K562 (cell line): ENCODE measurements at regions not wholly inside any gene's neighbourhood (a gene's known extent, or its start where the extent isn't known, plus 50 kb on each side); places are given as distances from the start of the nearest gene placed in this dataset.

Experiments used
- ATAC-seq: fragments of 200-7000 bp; cut with Tn5 transposase; 3 replicates; pipeline ENCODE4 v1.9.1; 2020; ENCODE audit warnings: moderate library complexity
- BruUV-seq: library from RNA; stranded (reverse); fragments of 400-500 nt; replicated peaks from 2 replicates; lab custom pipeline; 2021; lab: Mats Ljungman, UMichigan
- CTCF ChIA-PET: fragments of 300-600 bp; formaldehyde crosslinking; extraction: SDS; loops from one replicate; lab custom pipeline; 2021; ENCODE audit warnings: low intra/inter-chr PET ratio; lab: Yijun Ruan, JAX
- POLR2A ChIA-PET: fragments of 300-600, 350-650 bp; sonication (Branson Sonifier 250); formaldehyde crosslinking; extraction: SDS; loops from one replicate; lab custom pipeline; 2021; ENCODE audit warnings: antibody characterized with exemption, inconsistent platforms; lab: Yijun Ruan, JAX
- DNase-seq, 4 experiments: peaks; one replicate each; pipeline versions ENCODE4 v3.0.0 to v3.0.0-alpha.2; 2011 to 2018; ENCODE audit warnings: low spot score in 3 of 4, mixed read lengths in 3 of 4; ENCODE audit errors: extremely low read depth in 1 of 4
- FAIRE-seq: peaks from 2 replicates; lab custom pipeline; 2011; peaks lifted over from hg19 to GRCh38; lab: Jason Lieb, UNC
- H2AFZ ChIP-seq: 2 replicates; pipeline ENCODE4 v1.6.0; 2011; ENCODE audit warnings: low read depth, low read length, control low read depth, inconsistent platforms
- H3K27ac ChIP-seq: fragments of 200-600 bp; 3 replicates; pipeline ENCODE4 v1.8.0; 2011; ENCODE audit warnings: low read depth, mild to moderate bottlenecking, control low read depth, inconsistent platforms, low read length, moderate library complexity, mixed read lengths; ENCODE audit errors: extremely low read depth
- H3K27me3 ChIP-seq, 2 experiments: fragments of 300-600 bp in 1 of 2; 2 replicates in 1 of 2; 3 replicates in 1 of 2; pipeline versions ENCODE4 v1.6.0 to v1.8.0; 2011; ENCODE audit warnings: inconsistent platforms in 2 of 2, low read length in 2 of 2, mild to moderate bottlenecking in 1 of 2, mixed read lengths in 1 of 2, moderate library complexity in 1 of 2; ENCODE audit not compliant: control insufficient read depth in 2 of 2, insufficient read depth in 2 of 2
- H3K36me3 ChIP-seq: fragments of 300-600 bp; 3 replicates; pipeline ENCODE4 v1.8.0; 2011; ENCODE audit warnings: mild to moderate bottlenecking, low read length, inconsistent platforms; ENCODE audit not compliant: control insufficient read depth, insufficient read depth
- H3K4me1 ChIP-seq, 2 experiments: fragments of 200-600 bp in 1 of 2; replicated peaks in 1 of 2; 2 replicates in 1 of 2; 3 replicates in 1 of 2; pipeline versions ENCODE4 v1.5.1 to v1.8.0; 2011; ENCODE audit warnings: inconsistent platforms in 2 of 2, low read length in 2 of 2, mild to moderate bottlenecking in 1 of 2, mixed read lengths in 1 of 2, moderate library complexity in 1 of 2; ENCODE audit not compliant: control insufficient read depth in 2 of 2, insufficient read depth in 2 of 2
- H3K4me2 ChIP-seq: 2 replicates; pipeline ENCODE4 v1.6.1; 2011; ENCODE audit warnings: low read length, control low read depth, inconsistent platforms, mixed read lengths; ENCODE audit not compliant: insufficient read depth
- H3K4me3 ChIP-seq: fragments of 200-600 bp; sonication (generic), shearing (Covaris generic); 2 replicates; pipeline ENCODE4 v1.5.1; 2016; ENCODE audit warnings: control low read depth, inconsistent platforms
- H3K79me2 ChIP-seq: fragments of 200-600 bp; 3 replicates; pipeline ENCODE4 v1.8.0; 2011; ENCODE audit warnings: low read length, inconsistent platforms; ENCODE audit not compliant: control insufficient read depth, insufficient read depth
- H3K9ac ChIP-seq, 2 experiments: 2 replicates each; pipeline versions ENCODE4 v1.6.0 to v1.6.1; 2011; ENCODE audit warnings: low read depth in 2 of 2, low read length in 2 of 2, control low read depth in 1 of 2, inconsistent platforms in 1 of 2, mild to moderate bottlenecking in 1 of 2, mixed read lengths in 1 of 2; ENCODE audit not compliant: insufficient read depth in 1 of 2
- H3K9me1 ChIP-seq: one replicate; pipeline ENCODE4 v1.6.0; 2011; ENCODE audit warnings: inconsistent platforms, mild to moderate bottlenecking, low read length, moderate library complexity; ENCODE audit not compliant: control insufficient read depth, insufficient read depth
- H3K9me3 ChIP-seq: replicated peaks from 2 replicates; pipeline ENCODE4 v1.5.1; 2011; ENCODE audit warnings: low read depth, low read length, inconsistent platforms; ENCODE audit not compliant: control insufficient read depth, insufficient read depth
- H4K20me1 ChIP-seq: replicated peaks from 2 replicates; pipeline ENCODE4 v1.6.1; 2011; ENCODE audit warnings: low read length, inconsistent platforms, mixed read lengths; ENCODE audit not compliant: control insufficient read depth, insufficient read depth
- E2F3 ChIP-seq: fragments of 250-450 bp; sonication (Bioruptor Pico); IDR thresholded peaks from 2 replicates; pipeline ENCODE4 v1.4.0; 2020; ENCODE audit warnings: mild to moderate bottlenecking
- EP300 ChIP-seq: IDR thresholded peaks from 2 replicates; pipeline ENCODE4 v1.6.1; 2012; ENCODE audit warnings: low read length, improper control_type of control experiment
- HBP1 ChIP-seq: fragments of 450-650 bp; formaldehyde crosslinking; IDR thresholded peaks from 2 replicates; pipeline ENCODE4 v1.4.0; 2022; ENCODE audit warnings: missing genetic modification characterization
- KLF1 ChIP-seq: fragments of 450-650 bp; IDR thresholded peaks from 2 replicates; pipeline ENCODE4 v1.6.1; 2016; ENCODE audit warnings: missing genetic modification characterization, missing compliant biosample characterization
- KLF10 ChIP-seq: fragments of 250-450 bp; sonication (Bioruptor Pico); IDR thresholded peaks from 2 replicates; pipeline ENCODE4 v1.6.1; 2021; ENCODE audit warnings: matching md5 sums
- MCM5 ChIP-seq: fragments of 450-650 bp; IDR thresholded peaks from 2 replicates; pipeline ENCODE4 v1.6.1; 2016; ENCODE audit warnings: low read depth
- MLX ChIP-seq, 2 experiments: fragments of 450-650 bp in 1 of 2; sonication (generic) in 1 of 2; formaldehyde crosslinking; conservative IDR thresholded peaks; 2 replicates each; pipeline versions ENCODE4 v1.4.0 to v1.8.1; 2020 to 2022; ENCODE audit warnings: mild to moderate bottlenecking in 1 of 2, missing genetic modification reagents in 1 of 2
- MTA3 ChIP-seq: fragments of 450-650 bp; formaldehyde crosslinking; IDR thresholded peaks from 2 replicates; pipeline ENCODE4 v1.6.1; 2017; ENCODE audit warnings: mild to moderate bottlenecking, borderline replicate concordance
- NFATC3 ChIP-seq: fragments of 450-650 bp; IDR thresholded peaks from 2 replicates; pipeline ENCODE4 v1.6.1; 2017; ENCODE audit warnings: mild to moderate bottlenecking
- RBM39 ChIP-seq: fragments of 200-400 bp; formaldehyde crosslinking; optimal IDR thresholded peaks from 2 replicates; pipeline ENCODE3; 2018; ENCODE audit warnings: low read depth, low read length
- SAFB ChIP-seq: fragments of 200-400 bp; formaldehyde crosslinking; IDR thresholded peaks from 2 replicates; pipeline ENCODE4 v1.6.1; 2017; ENCODE audit warnings: low read depth, low read length, borderline replicate concordance
- SRSF7 ChIP-seq: fragments of 200-400 bp; formaldehyde crosslinking; optimal IDR thresholded peaks from 2 replicates; pipeline ENCODE3; 2017; ENCODE audit warnings: mild to moderate bottlenecking, low read depth, low read length
- TAF7 ChIP-seq: fragments of 450-650 bp; IDR thresholded peaks from 2 replicates; pipeline ENCODE4 v1.6.1; 2016; ENCODE audit warnings: missing genetic modification characterization, missing compliant biosample characterization
- ZNF12 ChIP-seq: sonication (generic); formaldehyde crosslinking; IDR thresholded peaks from 2 replicates; pipeline ENCODE4 v1.4.0; 2020; ENCODE audit warnings: mild to moderate bottlenecking, missing genetic modification reagents
- ZNF445 ChIP-seq: fragments of 250-450 bp; sonication (Bioruptor Pico); IDR thresholded peaks from 2 replicates; pipeline ENCODE4 v1.4.0; 2020; ENCODE audit warnings: low read depth, mild to moderate bottlenecking, moderate library complexity
- WGBS: fragments of 100-300 bp; shearing (Covaris generic); methylation state at CpG from one replicate; pipeline ENCODE4 v1.1.6; 2016; ENCODE audit warnings: low coverage, mixed read lengths; ENCODE audit not compliant: insufficient coverage; ENCODE audit errors: missing lambda C conversion rate; 5-methylcytosine and 5-hydroxymethylcytosine counted together
- in situ Hi-C: fragments of 300-500 bp; cut with MboI; formaldehyde crosslinking; loops from 4 replicates; pipeline ENCODE4 v1.15.0; 2018; ENCODE audit warnings: inconsistent platforms, mixed read lengths
- intact Hi-C: fragments of 100-400 bp; cut with micrococcal nuclease; formaldehyde crosslinking; loops from 2 replicates; pipeline ENCODE4 v1.14.2; 2022

GRCh38 chr10:36383349-36383748 lies 741.3 kb upstream of the FZD8 start:
- Histone ChIP-seq H3K9me1 (no peaks in the 10 kb centered on the region), H3K36me3 (no peaks in the 10 kb centered on the region), H3K79me2 (no peaks in the 10 kb centered on the region), H3K4me2 (no peak overlapping the region), H3K27ac (no peak overlapping the region), H3K4me1 (no peaks in the 10 kb centered on the region), H2AFZ (no peak overlapping the region), H3K9me3 (no peaks in the 10 kb centered on the region), H3K27me3 (no peaks in the 10 kb centered on the region), H3K4me3 (no peak overlapping the region), H4K20me1 (no peaks in the 10 kb centered on the region), H3K9ac (no peak overlapping the region)
- BruUV-seq: no TSS peak
- CTCF ChIA-PET: no interaction called here
- in situ Hi-C loops: no loop called here
- FAIRE-seq (no peak), ATAC-seq (no peak), DNase-seq (no peak)
- 0% methylated on average over 3 of the region's 3 CpGs for WGBS
- POLR2A ChIA-PET: interaction anchor here (0.7 kb wide), 1 partner anchor 1701 kb away, joined by 3 read pairs; no protein-coding TSS in a partner anchor
- intact Hi-C loops: no loop called here
- no peak for TF ChIP-seq NFATC3
- no peak for TF ChIP-seq MLX (CRISPR knock-in tag; conservative IDR thresholded peaks at IDR 0.05)
- TF ChIP-seq MCM5: no peak
- TF ChIP-seq ZNF12 (CRISPR knock-in tag): no peak
- TF ChIP-seq E2F3: no peak

- ChIA-PET CTCF (no interaction called here), POLR2A (no interaction called here)
- no peaks in the 10 kb centered on the region for H3K36me3 ChIP-seq
- no peaks in the 10 kb centered on the region for H4K20me1 ChIP-seq
- H3K9ac ChIP-seq: no peak overlapping the region
- no peak for DNase-seq
- no peaks in the 10 kb centered on the region for H3K4me1 ChIP-seq
- H3K9me3 ChIP-seq: no peaks in the 10 kb centered on the region
- H3K27ac ChIP-seq: no peak overlapping the region
- 0% methylated on average over 1 of the region's 1 CpG for WGBS
- no peaks in the 10 kb centered on the region for H3K27me3 ChIP-seq
- no peak overlapping the region for H3K4me2 ChIP-seq
- no peak for ATAC-seq
- H3K79me2 ChIP-seq: no peaks in the 10 kb centered on the region
- in situ Hi-C loops (no loop called here), intact Hi-C loops (no loop called here)
- H2AFZ ChIP-seq: no peak overlapping the region
- no peak for TF ChIP-seq MTA3
- no peak for TF ChIP-seq EP300
- TF ChIP-seq KLF1 (tag): no peak
- no peak for TF ChIP-seq HBP1 (CRISPR knock-in tag)
- no peak for TF ChIP-seq SAFB
- no peak for TF ChIP-seq TAF7
- no peak for TF ChIP-seq KLF10 (CRISPR knock-in tag)
- TF ChIP-seq RBM39: no peak
- TF ChIP-seq SRSF7: no peak
- TF ChIP-seq ZNF445 (CRISPR knock-in tag): no peak
- FAIRE-seq: no peak
- BruUV-seq: no TSS peak
- H3K9me1 ChIP-seq: no peaks in the 10 kb centered on the region
- no peak overlapping the region for H3K4me3 ChIP-seq
These were observed 739.7 kb upstream of the FZD8 start for GRCh38 chr10:36381748-36382147.
